ENCODE measurements at regions not wholly inside any gene's neighbourhood (a gene's known extent, or its start where the extent isn't known, plus 50 kb on each side); places are given as distances from the start of the nearest gene placed in this dataset.
"Not testable (repeated sequence)": the region's sequence is repeated elsewhere in the genome, so short reads cannot be mapped to it uniquely, and the experiment has no call there.

- POLR2A ChIA-PET (ENCODE audit: low non-redundant PET) = no interaction called here
- H3K27me3 ChIP-seq (replicated peaks; ENCODE audit: insufficient read depth, low read depth, low read length, poor library complexity) = no peaks in the 10 kb centered on the region
- no peak overlapping the region for H3K4me3 ChIP-seq (ENCODE audit: low read depth, low read length, poor library complexity, severe bottlenecking)
- no peak for DNase-seq (ENCODE audit: low spot score)
- intact Hi-C loops (cut with micrococcal nuclease; ENCODE audit: unreplicated experiment) = no loop called here
- CTCF ChIA-PET = no interaction called here
- BruUV-seq (replicated peaks) = no TSS peak
- no peak overlapping the region for H3K27ac ChIP-seq (ENCODE audit: low read depth, low read length, poor library complexity, severe bottlenecking)
- H3K9me3 ChIP-seq (ENCODE audit: low read depth, low read length, poor library complexity, severe bottlenecking) = no peaks in the 10 kb centered on the region
- TF ChIP-seq EZH2 (IDR thresholded peaks at IDR 0.05; ENCODE audit: borderline replicate concordance, low read depth, low read length, poor library complexity, severe bottlenecking) = no peak
- TF ChIP-seq CTCF (conservative IDR thresholded peaks at IDR 0.05; ENCODE audit: low read depth, low read length) = no peak
- H3K4me1 ChIP-seq (ENCODE audit: insufficient read depth, low read length, poor library complexity, severe bottlenecking) = no peaks in the 10 kb centered on the region
- H3K36me3 ChIP-seq (ENCODE audit: insufficient read depth, low read length, poor library complexity, severe bottlenecking) = no peaks in the 10 kb centered on the region
These were observed 81.0 kb downstream of the IGLL1 start for GRCh38 chr22:23498811-23499798.

GRCh38 chr22:23497889-23498288 lies 82.2 kb downstream of the IGLL1 start:
- H3K27me3 ChIP-seq (replicated peaks; ENCODE audit: insufficient read depth, low read depth, low read length, poor library complexity); CTCF ChIA-PET; POLR2A ChIA-PET (ENCODE audit: low non-redundant PET); H3K27ac ChIP-seq (ENCODE audit: low read depth, low read length, poor library complexity, severe bottlenecking); DNase-seq (ENCODE audit: low spot score); H3K36me3 ChIP-seq (ENCODE audit: insufficient read depth, low read length, poor library complexity, severe bottlenecking); BruUV-seq (replicated peaks); intact Hi-C loops (cut with micrococcal nuclease; ENCODE audit: unreplicated experiment); H3K9me3 ChIP-seq (ENCODE audit: low read depth, low read length, poor library complexity, severe bottlenecking); H3K4me3 ChIP-seq (ENCODE audit: low read depth, low read length, poor library complexity, severe bottlenecking); H3K4me1 ChIP-seq (ENCODE audit: insufficient read depth, low read length, poor library complexity, severe bottlenecking): not testable (repeated sequence)

- no peaks in the 10 kb centered on the region for H3K27me3 ChIP-seq (replicated peaks; ENCODE audit: insufficient read depth, low read depth, low read length, poor library complexity)
- intact Hi-C loops (cut with micrococcal nuclease; ENCODE audit: unreplicated experiment) = no loop called here
- no TSS peak for BruUV-seq (replicated peaks)
- no peak overlapping the region for H3K4me3 ChIP-seq (ENCODE audit: low read depth, low read length, poor library complexity, severe bottlenecking)
- no peaks in the 10 kb centered on the region for H3K36me3 ChIP-seq (ENCODE audit: insufficient read depth, low read length, poor library complexity, severe bottlenecking)
- H3K27ac ChIP-seq (ENCODE audit: low read depth, low read length, poor library complexity, severe bottlenecking) = no peak overlapping the region
- H3K9me3 ChIP-seq (ENCODE audit: low read depth, low read length, poor library complexity, severe bottlenecking) = no peaks in the 10 kb centered on the region
- DNase-seq (ENCODE audit: low spot score) = no peak
- ChIA-PET CTCF (no interaction called here), POLR2A (ENCODE audit: low non-redundant PET) (no interaction called here)
- H3K4me1 ChIP-seq (ENCODE audit: insufficient read depth, low read length, poor library complexity, severe bottlenecking) = no peaks in the 10 kb centered on the region
- TF ChIP-seq EZH2 (IDR thresholded peaks at IDR 0.05; ENCODE audit: borderline replicate concordance, low read depth, low read length, poor library complexity, severe bottlenecking) (no peak), CTCF (conservative IDR thresholded peaks at IDR 0.05; ENCODE audit: low read depth, low read length) (no peak)
These were observed 82.8 kb downstream of the IGLL1 start for GRCh38 chr22:23497016-23497885.
